ENCODE measurements at regions not wholly inside any gene's neighbourhood (a gene's known extent, or its start where the extent isn't known, plus 50 kb on each side); places are given as distances from the start of the nearest gene placed in this dataset.

DNA sequence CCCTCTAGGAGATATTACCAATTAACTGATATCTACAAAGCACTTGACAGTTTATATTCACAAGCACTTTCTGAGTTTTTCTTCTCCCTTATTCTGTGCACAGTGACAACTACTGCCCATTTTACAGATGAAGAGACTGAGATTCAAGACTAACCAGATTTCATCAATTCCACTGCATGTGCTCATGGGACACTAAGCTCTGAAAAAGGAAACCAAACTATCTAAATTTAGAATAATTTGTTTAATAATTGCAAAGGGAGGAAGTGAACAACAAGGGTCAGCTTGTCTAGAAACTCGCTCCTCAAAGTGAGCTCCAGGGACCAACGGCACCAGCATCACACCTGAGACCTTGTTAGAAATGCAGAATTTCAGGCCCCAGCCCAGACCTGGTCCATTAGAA lies 50.8 kb upstream of the MYLIP start:
- DNase-seq = no peak

DNA sequence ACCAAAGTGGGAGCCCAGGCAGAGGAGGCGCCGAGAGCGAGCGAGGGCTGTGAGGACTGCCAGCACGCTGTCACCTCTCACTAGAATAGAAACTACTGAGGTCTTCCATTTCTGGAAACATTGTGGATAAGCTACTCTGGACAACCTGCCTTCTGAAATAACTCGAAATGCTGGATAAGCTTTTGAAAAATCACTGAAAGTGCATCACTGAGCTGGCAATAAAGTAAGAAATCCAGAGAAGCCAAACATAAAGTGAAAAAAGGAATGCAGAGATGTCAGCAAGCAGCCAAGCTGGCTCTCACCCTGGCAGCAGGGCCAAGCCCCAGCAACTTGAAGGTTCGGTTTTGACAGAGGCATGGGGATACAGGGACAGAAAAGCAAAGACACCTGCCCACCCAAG lies 59.2 kb upstream of the MYLIP start:
- no peak for DNase-seq

DNA sequence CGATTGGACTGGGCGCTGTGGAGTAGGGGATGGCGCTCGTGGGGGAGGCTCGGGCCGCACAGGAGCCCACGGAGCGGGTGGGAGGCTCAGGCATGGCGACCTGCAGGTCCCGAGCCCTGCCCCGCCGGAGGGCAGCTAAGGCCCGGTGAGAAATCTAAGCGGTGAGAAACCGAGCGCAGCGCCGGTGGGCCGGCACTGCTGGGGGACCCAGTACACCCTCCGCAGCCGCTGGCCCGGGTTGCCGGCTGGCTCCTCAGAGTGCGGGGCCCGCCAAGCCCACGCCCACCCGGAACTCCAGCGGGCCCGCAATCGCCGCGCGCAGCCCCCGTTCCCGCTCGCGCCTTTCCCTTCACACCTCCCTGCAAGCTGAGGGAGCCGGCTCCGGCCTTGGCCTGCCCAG lies 59.7 kb upstream of the MYLIP start:
- DNase-seq = no peak

DNA sequence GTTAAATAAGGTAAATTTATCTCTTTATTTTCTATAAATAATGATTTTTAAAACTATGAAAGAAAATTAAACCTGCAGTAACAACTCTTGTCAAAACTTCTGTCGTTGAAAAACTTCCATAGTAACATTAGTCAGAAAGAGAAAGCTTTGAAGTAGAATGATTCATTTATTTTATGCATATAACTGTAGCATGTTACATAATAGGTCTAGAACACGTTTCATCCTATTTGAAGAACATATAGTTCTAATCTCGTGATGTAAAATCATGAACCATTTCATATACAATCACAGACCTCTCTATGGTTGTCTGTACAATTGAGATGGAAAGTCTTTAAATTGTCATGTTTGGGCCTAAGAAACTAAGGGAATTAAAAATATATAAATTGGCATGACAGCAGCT lies 61.3 kb upstream of the MYLIP start:
- no peak for DNase-seq

DNA sequence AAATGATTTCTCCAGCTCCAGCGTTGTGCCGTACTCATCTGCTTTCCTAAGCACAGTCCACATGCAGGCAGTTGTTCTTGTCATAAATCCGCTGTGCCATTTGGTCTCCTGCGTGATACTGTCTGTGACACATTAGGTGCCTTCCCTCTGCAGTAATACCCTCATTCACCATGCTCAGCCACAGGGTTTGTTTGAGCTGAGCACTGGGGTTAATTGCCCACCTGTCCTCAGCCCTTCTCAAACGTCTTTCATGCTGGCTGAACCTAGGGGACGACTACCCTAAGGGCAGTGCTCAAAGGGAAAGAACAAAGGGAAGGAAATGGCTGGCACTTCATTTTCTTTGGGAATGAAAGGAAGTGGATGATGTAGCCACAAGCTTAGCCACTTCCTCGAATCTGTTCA lies 64.2 kb upstream of the MYLIP start:
- DNase-seq = no peak

DNA sequence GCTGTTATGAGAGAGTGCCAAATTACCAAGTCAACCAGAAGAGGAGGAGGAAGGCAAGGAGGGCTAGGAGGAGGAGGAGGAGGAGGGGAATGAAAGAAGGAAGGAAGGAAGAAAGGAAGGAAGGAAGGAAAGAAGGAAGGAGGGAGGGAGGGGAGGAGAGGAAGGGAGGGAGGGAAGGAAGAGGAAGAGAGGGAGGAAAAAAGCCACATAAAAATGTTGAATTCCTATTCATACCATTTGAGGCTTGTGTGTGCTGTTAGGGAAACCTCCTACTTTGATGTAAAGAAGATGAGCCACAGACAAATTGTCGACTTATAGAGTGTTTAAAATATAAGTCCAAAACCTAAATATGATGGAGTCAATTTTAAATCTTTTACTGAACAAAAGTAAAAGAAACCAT lies 65.3 kb upstream of the MYLIP start:
- no peak for DNase-seq

DNA sequence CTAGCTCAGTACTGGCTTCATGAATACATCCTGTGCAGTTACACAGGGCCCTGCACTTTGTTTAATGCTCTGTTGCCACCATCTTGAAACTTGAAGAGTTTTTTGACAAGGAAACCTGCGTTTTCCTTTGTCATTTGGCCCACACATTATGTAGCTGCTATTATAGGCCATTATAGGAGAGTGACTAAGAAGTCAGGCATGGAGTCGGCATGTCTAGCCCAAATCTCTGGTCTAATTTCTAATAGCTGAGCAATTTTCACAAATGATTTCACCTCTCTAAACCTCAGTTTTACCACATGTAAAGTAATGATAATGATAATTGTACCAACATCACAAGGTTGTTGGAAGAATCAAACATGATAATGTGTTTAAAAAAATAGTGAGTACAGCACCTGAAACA lies 67.1 kb upstream of the MYLIP start:
- no peak for DNase-seq

DNA sequence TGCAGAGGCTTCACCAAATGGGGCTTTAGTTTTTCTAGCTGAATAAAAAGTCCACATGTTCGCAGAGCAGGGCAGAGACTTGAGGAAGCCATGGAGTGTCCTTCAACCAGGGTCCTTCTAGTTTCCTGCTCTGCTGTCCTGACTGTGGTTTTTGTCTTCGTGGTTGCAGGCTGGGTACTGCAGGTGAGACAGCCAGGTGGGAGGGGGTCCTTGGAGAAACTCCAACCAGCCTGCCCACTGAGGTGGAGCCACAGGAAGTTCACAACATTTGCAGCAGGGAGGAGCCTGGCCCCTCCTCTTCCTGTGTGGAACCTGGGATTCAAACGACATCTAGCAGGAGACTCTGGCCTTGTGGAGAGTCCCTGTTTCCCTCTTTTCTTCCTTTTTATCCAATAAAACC lies 68.8 kb upstream of the MYLIP start:
- DNase-seq = no peak

DNA sequence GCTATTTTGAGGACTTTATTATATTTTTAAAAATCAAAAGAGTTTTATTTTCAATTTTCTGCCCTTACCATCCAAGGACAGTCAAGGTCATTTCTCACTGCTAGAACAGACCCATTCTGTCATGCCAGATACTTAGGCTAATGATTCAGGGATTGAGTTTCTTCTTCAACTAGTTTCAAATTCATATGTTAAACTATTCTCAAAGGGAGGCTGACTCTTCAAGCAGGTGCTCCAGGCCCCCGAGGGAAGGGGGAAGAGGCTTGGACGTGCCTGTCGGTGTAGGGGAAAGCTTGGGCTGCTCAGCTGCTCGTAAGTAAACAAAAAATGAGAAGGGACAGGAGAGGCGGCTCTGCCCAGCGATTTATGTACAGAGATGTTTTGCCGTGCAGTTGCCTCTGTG lies 69.4 kb upstream of the MYLIP start:
- no peak for DNase-seq

DNA sequence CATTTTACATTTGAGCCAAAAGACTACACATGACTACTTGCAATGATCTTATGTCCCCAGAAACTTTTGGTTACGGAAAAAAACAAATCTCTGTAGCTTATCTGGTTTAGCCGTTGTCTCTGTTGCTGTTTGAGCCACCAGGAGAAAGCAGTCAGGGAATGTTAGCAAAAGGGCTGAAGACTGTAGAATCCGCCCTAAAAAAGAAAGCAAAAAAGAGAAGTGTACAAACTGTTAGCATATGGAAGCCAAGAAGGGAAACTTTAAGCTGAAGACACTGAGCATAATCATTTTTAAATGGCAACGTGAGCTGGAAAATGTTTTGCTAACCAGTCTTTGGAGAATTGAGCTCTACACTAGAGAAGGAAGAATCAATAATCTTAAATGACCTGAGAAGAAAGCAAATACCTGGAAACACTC lies 69.9 kb upstream of the MYLIP start:
- DNase-seq = no peak

DNA sequence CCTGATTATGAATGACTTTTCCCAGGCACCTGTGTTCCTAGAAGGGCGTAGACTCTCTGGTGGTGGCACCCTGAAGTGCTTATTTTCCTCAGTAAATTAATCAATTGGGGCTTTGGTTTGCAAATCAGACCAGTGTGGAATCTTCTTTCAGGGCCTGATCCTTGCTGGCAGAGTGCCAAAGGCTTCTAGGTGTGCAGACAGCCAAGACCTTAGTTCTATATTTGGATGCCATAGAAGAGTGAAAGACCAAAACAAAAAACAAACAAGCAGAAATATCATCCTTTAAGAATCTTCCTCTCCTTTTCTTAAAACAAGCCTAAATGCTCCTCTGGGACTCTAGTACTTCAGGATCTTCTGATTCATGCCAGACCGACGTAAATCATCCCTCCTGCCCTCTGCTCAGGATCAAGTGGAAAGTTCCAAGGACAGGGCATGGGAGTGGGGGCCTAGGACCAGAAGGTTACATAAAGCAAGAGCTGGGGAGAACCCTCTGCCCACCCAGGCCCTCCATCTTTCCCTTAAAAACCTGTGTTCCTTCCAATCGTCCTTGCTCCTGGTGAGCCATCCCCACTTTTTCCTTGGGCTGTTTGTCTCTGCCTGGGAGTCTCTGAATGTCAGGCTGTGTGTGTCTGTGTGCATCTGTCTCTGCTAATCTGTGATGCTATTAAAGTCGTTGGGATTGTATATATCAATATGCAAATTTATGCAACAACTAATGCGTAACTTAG lies 70.5 kb upstream of the MYLIP start:
- DNase-seq = no peak

DNA sequence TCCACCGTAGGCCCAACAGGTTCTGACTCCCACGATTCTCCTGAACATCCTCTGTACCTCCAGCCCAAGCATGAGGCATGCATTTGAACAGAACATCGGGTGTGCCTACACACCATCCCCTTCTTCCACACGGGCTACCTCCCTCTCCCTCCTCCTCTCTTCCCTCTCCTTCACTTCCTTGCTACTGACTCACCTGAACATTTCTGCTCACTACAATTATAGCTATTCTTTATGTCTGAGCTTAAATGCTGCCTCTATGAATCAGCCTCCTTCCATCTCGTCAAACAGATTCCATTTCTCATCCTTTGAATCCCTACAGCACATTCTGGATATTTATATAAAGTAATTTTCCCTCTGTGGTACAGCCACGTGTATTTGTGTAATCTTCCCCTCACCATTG lies 71.4 kb upstream of the MYLIP start:
- no peak for DNase-seq

DNA sequence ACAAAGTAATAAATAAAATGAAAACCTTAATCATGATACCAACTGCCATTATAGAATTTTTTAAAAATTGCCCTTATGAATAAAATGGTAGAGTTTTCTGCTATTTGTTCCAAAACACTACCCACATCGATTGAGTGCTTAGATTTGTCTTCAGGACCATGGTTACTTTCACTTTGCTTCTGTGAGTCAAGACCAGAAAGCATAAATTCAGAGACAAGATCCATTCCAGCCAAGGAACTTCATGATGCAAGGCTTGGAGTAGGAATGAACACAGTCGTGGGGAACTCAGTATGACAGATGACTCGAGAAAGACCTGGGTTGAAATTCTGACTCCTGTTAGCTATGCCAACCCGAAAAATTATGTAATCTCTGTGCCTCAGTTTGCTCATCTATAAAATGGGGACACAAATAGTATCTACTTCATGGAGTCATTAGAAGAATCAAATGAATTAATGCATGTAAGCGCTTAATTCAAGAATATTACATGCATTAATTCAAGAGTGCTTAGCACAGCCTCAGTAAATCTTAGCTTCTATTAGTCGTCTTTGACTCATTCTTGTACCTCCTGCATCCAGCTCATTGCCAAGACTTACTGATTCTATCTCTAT lies 72.5 kb upstream of the MYLIP start:
- DNase-seq = no peak

DNA sequence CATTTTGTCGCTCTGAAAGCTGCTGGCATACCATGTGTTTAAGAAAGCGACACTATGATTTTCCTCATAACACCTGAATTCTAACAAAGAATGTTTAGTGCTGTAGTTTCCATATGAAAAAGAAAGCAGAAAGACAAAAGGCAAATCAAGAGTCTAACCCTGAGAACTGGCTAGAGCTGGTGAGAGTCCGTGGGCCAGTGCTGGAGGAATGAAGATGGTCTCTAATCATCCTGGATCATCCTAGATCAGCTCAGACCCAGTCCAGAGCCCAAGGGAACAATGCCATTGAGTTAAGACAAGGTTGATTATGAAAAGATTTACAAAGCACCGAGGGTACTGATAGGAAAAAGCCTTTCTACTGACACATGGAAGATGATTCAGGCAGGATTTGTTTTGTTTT lies 73.0 kb upstream of the MYLIP start:
- DNase-seq = no peak

DNA sequence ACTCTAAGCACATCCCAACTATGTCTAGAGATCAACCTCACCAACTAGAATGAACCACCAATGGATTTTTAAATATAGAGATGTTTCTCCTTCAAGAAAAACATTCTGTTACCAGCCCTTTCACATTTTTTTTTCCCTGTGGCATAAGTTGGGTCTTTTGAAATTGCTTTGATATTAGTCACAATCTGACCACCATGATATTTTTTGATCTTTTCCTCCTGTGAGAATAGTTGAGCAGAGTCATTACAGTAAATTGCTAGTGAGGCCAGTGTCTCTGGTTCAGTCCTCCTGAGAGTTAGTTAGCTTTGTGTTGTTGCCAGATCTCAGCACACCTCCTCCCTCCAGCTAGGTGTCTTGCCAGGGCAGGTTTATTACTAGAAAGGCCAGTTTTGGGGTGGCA lies 79.7 kb upstream of the MYLIP start:
- no peak for DNase-seq

DNA sequence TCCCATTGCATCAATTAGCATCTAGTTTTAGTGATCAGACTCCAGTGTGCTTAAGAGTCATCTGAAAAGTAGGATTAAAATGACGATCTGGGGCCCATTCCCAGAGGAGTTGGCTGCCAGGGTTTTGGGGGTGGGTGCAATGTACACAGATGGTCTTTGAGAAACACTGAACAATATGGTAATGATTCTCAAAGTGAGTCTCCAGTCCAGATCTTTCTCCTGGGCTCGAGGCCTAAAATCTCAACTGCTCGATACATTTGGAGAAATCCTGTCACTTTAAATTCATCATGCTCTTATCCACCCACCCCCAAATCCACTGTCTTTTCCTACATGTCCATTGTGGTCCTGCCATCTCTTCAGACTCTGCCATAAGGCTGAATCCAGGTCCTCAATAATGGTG lies 80.7 kb upstream of the MYLIP start:
- DNase-seq = no peak

DNA sequence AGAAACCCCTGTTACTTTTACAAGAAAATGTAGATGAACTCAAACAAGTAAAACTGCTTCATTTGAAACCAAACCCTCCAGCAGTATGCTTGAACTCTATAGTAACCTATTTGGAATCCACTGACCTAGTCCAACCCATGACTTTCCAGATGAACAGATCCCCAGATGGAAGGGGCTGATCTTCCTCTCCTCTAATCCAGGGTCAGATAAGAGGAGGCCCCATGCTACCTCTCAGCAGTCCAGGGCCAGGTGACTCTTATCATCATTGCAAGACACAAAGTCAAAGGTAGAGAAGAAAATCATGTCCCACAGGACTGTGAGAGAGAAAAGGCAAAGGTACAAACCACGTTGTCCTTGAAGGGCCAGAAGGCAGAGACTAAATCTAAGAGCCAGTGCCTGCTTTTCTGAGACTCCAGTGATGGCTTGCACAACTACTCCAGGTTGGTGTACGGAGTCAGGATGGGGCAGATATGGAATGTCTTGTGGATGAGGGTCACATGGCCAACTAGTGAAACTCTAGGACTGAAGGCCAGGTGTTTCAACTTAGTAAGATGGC lies 81.4 kb upstream of the MYLIP start:
- no peak for DNase-seq

DNA sequence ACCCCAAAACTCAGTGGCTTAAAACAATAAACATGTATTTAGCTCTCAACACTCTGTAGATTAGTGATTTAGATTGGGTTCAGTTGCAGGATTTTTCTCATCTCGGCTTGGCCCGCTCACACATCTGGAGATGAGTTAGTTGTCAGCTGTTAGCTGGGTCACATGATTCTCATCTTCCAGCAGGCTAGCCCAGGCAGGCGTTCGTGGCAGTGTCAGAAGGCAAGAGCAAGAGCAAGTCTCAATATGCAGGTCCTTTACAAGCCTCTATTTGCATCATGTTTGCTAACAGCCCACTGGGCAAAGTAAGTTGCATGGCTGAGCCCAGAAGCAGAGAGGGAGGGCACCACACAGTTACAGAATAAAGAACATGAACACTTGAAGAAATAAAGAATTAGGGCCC lies 83.6 kb upstream of the MYLIP start:
- DNase-seq = no peak

DNA sequence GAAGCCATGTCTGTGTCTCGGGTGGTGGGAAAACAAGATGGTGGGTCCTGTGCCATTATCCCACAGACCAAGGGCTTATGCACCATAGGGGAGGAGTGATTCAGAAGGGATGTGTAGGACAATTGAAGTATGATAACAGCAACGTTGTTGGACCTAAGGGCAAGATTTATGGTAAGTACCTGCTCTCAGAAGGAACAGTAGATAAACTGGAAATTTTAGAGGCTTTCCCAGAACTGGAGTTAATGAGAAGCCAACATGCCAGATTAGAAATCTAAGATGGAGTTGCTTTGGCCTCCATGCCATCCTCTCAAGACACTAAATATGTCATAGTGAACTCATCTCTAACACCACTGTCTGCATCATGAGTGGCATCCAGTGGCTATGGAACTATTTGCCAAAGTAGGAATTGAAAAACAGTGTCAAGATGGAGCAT lies 84.7 kb upstream of the MYLIP start:
- DNase-seq = no peak

DNA sequence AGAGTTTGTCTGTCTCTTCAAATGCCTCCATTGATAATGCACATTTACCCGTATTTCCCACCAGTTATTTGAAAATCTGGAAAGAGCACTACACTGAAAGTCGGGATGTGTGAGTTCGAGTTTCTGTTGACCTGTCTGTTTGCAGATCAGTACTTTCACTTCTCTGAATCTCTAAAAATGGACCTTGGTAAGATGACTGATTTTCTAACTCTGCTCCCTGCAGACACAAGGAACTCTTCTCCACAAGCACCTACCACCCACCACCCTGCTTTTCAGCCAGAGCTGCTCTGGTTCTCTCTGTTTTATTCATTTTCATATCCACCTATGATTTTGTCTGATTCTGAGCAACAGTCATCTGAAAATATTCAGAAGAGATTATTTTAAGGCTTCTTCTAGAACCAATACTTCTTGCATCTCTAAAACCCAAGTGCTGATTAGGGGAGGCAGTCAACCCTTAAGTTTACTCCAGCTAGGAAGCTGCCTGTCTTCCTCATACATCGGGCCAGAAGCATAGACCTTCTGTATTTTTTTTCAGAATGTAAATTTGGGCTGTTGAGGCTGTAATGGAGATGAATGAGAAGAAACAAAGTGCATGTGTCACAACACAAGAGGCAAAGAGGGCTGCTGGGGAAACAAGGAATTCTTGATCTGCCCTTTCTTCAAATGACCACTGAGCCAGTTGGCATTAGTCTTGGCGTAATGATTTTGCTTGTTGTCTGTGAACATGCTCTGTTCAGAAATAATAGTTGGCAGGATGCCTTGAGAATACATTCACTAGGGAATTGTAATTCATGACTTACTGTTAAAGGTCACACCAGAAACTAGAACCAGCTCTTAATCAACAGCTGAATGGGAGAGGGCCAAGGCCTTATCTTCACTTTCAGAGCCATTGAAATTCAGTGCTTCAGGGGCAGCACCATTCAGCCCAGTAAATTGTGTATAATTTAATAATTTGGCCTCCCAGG lies 85.4 kb upstream of the MYLIP start:
- no peak for DNase-seq

DNA sequence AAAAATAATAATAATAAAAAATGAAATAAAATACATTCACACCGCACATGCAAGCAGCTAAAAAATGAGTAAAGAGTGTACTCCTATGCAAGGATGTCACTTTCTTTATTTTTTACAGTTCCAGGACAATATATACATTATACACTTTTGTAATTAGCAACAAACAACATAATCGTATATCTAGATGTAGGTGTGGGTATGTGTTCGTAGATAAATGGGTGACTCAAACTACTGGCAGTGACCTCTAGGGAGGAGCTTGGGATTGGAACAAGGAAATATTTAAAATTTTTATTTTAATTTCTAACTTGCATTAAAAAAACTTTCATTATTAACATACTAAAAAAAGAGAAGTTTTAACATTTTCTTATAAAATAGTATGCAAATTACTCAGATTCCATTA lies 86.1 kb upstream of the MYLIP start:
- no peak for DNase-seq

DNA sequence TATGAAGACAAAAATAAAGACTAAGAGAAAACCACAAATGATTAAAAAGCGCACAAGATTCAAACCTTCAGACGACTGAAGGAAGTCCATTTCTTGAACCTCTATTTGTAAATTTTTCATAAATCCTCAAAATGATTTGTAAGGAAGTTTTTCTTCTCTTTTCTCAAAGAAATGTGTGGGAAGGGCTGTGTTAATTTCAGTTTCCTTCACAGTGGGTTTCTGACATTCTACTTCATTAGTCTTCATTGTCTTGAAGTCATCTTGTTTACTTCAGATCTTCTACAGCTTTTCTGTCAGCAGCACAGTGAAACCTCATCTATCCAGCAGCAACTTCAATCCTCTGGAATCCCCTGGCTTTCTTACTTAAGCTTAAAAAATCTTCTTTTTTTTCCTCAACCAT lies 87.6 kb upstream of the MYLIP start:
- DNase-seq = no peak

DNA sequence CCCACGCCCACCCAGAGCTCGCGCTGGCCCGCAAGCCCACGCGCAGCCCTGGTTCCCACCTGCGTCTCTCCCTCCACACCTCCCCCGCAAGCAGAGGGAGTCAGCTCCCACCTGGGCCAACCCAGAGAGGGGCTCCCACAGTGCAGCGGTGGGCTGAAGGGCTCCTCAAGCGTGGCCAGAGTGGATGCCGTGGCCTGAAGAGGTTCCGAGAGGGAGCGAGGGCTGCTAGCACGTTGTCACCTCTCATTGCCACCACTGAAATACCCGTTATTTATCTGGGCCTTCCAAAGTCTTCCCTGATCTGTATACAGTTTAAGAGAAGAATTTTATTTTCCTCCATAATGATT lies 88.3 kb upstream of the MYLIP start:
- DNase-seq = no peak
